Psoas muscle (tissue), 7 donors: ENCODE measurements at regions not wholly inside any gene's neighbourhood (a gene's known extent, or its start where the extent isn't known, plus 50 kb on each side); places are given as distances from the start of the nearest gene placed in this dataset.
"Not testable (repeated sequence)": the region's sequence is repeated elsewhere in the genome, so short reads cannot be mapped to it uniquely, and the experiment has no call there.

Source experiments
- ATAC-seq, 4 donors: fragments of 200-7000 bp; cut with Tn5 transposase; one replicate each; pipeline ENCODE4 v1.9.1; 2020; ENCODE audit warnings: moderate library complexity in 3 of 4, mild to moderate bottlenecking in 2 of 4
- DNase-seq, 2 donors: peaks; one replicate each; pipeline ENCODE4 v3.0.0-alpha.2; 2020
- H3K27ac ChIP-seq: fragments of 200-600 bp; one replicate; pipeline ENCODE4 v1.8.0; 2022
- H3K27me3 ChIP-seq, 3 donors: fragments of 200-600 bp in 1 of 3; one replicate each; pipeline versions ENCODE4 v1.6.1 to v1.8.0; 2013 to 2022; ENCODE audit warnings: low read length in 2 of 3, mild to moderate bottlenecking in 2 of 3, moderate library complexity in 1 of 3; ENCODE audit not compliant: insufficient read depth in 3 of 3
- H3K36me3 ChIP-seq, 2 donors: fragments of 200-600 bp in 1 of 2; one replicate each; pipeline versions ENCODE4 v1.6.1 to v1.8.0; 2013 to 2022; ENCODE audit warnings: low read depth in 1 of 2, mild to moderate bottlenecking in 1 of 2, moderate library complexity in 1 of 2; ENCODE audit not compliant: insufficient read depth in 1 of 2
- H3K4me1 ChIP-seq: fragments of 200-600 bp; one replicate; pipeline ENCODE4 v1.8.0; 2022
- H3K4me3 ChIP-seq: fragments of 200-600 bp; one replicate; pipeline ENCODE4 v1.8.0; 2022; ENCODE audit warnings: mild to moderate bottlenecking
- H3K9me3 ChIP-seq: fragments of 200-600 bp; one replicate; pipeline ENCODE4 v1.8.0; 2022
- WGBS, 3 donors: extraction: QIAGEN DNeasy Blood & Tissue Kit; methylation state at CpG; one replicate each; pipeline versions ENCODE4 v1.1.6 to v1.1.7; 2013; 5-methylcytosine and 5-hydroxymethylcytosine counted together
- intact Hi-C, 2 donors: fragments of 100-400 bp; cut with DNase I; formaldehyde crosslinking; loops; one replicate each; pipeline versions ENCODE4 v1.11.0 to v1.14.2; 2022
- TF ChIP-seq, protein P1 (sequence below): fragments of 200-600 bp; IDR thresholded peaks from one replicate; pipeline ENCODE4 v1.8.0; 2022; ENCODE audit warnings: antibody characterized with exemption
- donor health status: healthy with polysubstance abuse.
- donor health status: DM: no; HTN: no; CAD: no; lungs with moderate emphysema.
- donor health status: Bipolar disorder and iron deficiency.
- donor health status: healthy.
- donor health status: DM: yes; HTN: yes; CAD: no.
- donor health status: DM: no; HTN: no; CAD: no.
- donor health status: DM: yes; HTN: yes; CAD: no.

- Histone ChIP-seq H3K27ac (peak overlapping the region; percentile 50), H3K4me1 (peaks cover 36% of the 10 kb centered on the region), H3K27me3 (no peaks in the 10 kb centered on the region), H3K4me3 (no peak overlapping the region), H3K36me3 (peaks cover 0 to 5% of the 10 kb centered on the region in 2 donors), H3K9me3 (no peaks in the 10 kb centered on the region)
- intact Hi-C loops: no loop called here
- TF ChIP-seq, protein P1, sequence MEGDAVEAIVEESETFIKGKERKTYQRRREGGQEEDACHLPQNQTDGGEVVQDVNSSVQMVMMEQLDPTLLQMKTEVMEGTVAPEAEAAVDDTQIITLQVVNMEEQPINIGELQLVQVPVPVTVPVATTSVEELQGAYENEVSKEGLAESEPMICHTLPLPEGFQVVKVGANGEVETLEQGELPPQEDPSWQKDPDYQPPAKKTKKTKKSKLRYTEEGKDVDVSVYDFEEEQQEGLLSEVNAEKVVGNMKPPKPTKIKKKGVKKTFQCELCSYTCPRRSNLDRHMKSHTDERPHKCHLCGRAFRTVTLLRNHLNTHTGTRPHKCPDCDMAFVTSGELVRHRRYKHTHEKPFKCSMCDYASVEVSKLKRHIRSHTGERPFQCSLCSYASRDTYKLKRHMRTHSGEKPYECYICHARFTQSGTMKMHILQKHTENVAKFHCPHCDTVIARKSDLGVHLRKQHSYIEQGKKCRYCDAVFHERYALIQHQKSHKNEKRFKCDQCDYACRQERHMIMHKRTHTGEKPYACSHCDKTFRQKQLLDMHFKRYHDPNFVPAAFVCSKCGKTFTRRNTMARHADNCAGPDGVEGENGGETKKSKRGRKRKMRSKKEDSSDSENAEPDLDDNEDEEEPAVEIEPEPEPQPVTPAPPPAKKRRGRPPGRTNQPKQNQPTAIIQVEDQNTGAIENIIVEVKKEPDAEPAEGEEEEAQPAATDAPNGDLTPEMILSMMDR: no peak
- ATAC-seq: no peak
- no peak for DNase-seq
These were observed 96.3 kb downstream of the NIBAN1 start for GRCh38 chr1:184878002-184878401.

DNA sequence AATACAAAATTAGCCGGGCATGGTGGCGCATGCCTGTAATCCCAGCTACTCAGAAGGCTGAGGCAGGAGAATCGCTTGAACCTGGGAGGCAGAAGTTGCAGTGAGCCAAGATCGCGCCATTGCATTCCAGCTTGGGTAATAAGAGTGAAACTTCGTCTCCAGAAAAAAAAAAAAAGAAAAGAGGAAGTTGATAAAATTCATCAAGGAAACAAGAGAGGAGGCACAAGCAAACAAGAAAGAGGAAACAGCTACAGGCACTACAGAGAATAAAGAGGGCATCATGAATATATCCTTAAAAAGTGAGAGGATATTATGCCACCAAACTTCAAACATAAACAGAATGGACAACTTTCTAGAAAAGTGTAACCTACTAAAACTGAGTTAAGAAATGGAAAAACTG lies 98.3 kb downstream of the NIBAN1 start:
- DNase-seq, H3K4me3 ChIP-seq, H3K27me3 ChIP-seq, H3K9me3 ChIP-seq, ATAC-seq, intact Hi-C loops, H3K36me3 ChIP-seq: not testable (repeated sequence)
- Histone ChIP-seq H3K27ac (peak overlapping the region; percentile 12), H3K4me1 (peaks cover 31% of the 10 kb centered on the region)
- 78 to 89% (median 78%) methylated on average over 6 of the region's 6 CpGs for WGBS, 3 donors

- Histone ChIP-seq H3K27ac (peak overlapping the region; percentile 12), H3K36me3 (no peaks in the 10 kb centered on the region), H3K27me3 (no peaks in the 10 kb centered on the region), H3K4me1 (peaks cover 25% of the 10 kb centered on the region), H3K4me3 (no peak overlapping the region), H3K9me3 (no peaks in the 10 kb centered on the region)
- intact Hi-C loops: no loop called here
- TF ChIP-seq, protein P1: no peak
- no peak for ATAC-seq
- 57 to 60% (median 59%) methylated on average over 4 of the region's 4 CpGs for WGBS, 3 donors
- DNase-seq: no peak
These were observed 99.1 kb downstream of the NIBAN1 start for GRCh38 chr1:184875218-184875617.

GRCh38 chr1:184870319-184870718 lies 104.0 kb downstream of the NIBAN1 start:
- intact Hi-C loops: no loop called here
- no peak overlapping the region for H3K27ac ChIP-seq

DNA sequence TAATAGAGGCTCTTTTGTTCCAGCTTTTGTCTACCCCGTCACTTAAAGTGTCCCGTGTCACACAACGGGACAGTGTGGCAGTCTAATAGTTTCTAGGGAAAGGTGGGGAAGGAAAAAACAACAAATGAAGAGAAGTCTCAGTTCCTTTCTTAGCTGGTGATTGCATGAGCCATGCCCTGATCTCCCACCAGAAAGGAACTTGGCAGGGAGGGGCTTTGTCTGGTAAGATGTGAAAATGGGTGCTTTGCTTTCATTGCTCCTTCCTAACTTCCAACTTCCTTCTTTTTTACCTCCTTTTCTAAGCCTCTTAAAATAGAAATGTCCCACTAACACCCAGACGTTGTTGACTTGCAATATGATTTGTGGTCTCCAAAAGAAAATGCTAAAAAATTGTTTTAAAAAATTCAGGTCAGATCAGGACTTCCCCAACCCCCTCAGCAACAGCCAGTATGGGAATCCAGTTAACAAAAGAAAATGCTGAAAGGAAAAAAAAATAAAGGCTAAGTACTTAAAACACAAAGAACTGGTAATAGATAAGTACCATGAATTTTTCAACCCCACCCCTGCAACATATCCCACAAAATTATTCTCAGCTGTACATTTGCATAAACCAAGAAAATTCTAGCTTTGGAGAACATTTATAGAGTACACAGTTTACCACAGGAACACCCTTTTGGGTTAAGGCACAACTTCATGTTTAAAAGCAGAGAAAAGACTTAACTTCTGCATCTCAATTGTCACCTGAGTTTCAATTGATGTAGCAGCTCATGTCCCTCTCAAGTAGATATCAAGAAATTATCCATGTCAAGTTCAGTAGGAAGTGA lies 106.2 kb downstream of the NIBAN1 start:
- H3K36me3 ChIP-seq: no peaks in the 10 kb centered on the region
- no peaks in the 10 kb centered on the region for H3K27me3 ChIP-seq
- intact Hi-C loops: no loop called here
- H3K4me1 ChIP-seq: peaks cover 4% of the 10 kb centered on the region
- WGBS, 3 donors: 72 to 81% (median 81%) methylated on average over 4 of the region's 4 CpGs
- TF ChIP-seq, protein P1: no peak
- peak overlapping the region; percentile 44 for H3K27ac ChIP-seq
- ATAC-seq: no peak
- no peak overlapping the region for H3K4me3 ChIP-seq
- H3K9me3 ChIP-seq: no peaks in the 10 kb centered on the region
- no peak for DNase-seq

More at GRCh38 chr1:184870319-184870718, 104.0 kb downstream of the NIBAN1 start:
- 78 to 92% (median 87%) methylated on average over 7 of the region's 7 CpGs for WGBS, 3 donors
- H3K4me3 ChIP-seq: no peak overlapping the region
- no peaks in the 10 kb centered on the region for H3K27me3 ChIP-seq
- H3K36me3 ChIP-seq: no peaks in the 10 kb centered on the region
- TF ChIP-seq, protein P1: no peak
- DNase-seq (no peak), ATAC-seq (no peak)
- peaks cover 4% of the 10 kb centered on the region for H3K4me1 ChIP-seq
- no peaks in the 10 kb centered on the region for H3K9me3 ChIP-seq
